ENCODE measurements at regions not wholly inside any gene's neighbourhood (a gene's known extent, or its start where the extent isn't known, plus 50 kb on each side); places are given as distances from the start of the nearest gene placed in this dataset.
A peak's percentile ranks its signal among the peaks of the same experiment; 100 is the strongest.
"Not testable (repeated sequence)": the region's sequence is repeated elsewhere in the genome, so short reads cannot be mapped to it uniquely, and the experiment has no call there.

DNA sequence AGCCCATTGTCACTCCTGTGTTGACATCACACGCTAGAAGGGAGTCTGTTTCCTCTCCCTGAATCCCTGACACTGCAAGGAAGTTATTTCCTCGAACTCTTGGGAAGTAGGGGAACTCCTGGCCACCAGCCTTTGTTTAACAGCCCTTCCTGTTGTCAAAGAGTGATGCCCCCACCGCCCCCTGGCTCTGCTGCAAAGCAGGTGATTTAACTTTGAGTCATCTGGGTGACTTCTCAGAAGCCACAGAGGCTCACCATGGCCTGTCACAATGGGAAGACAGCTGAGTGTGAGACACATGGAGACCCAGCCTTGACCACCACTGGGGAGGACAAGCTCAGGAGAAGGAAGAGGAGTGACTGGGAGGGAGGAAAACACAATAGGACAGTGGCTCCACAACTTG lies 182.8 kb downstream of the PSMG1 start:
- no peak for DNase-seq (ENCODE audit: low read depth)

DNA sequence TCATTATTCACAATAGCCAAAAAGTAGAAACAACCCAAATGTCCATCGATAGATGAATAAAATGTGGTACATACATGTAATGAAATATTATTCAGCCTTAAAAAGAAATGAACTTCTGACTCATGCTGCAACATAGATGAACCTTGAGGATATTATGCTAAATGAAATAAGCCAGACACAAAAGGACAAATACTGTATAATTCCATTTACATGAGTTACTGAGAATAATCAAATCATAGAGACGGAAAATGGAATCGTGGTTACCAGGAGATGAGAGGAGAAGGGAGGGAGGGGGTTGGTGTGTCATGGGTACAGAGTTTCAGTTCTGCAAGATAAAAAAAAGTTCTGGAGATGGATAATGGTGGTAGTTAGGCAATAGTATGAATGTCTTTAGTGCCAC lies 184.1 kb downstream of the PSMG1 start:
- DNase-seq (ENCODE audit: low read depth): no peak

DNA sequence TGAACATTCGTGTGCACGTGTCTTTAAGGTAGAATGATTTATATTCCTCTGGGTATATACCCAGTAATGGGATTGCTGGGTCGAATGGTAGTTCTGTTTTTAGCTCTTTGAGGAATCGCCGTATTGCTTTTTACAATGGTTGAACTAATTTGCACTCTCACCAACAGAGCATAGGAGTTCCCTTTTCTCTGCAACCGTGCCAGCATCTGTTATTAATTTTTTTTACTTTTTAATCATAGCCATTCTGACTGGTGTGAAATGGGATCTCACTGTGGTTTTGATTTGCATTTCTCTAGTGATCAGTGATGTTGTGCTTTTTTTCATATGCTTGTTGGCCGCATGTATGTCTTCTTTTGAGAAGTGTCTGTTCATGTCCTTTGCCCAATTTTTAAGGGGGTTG lies 185.0 kb downstream of the PSMG1 start:
- not testable (repeated sequence) for DNase-seq (ENCODE audit: low read depth)

DNA sequence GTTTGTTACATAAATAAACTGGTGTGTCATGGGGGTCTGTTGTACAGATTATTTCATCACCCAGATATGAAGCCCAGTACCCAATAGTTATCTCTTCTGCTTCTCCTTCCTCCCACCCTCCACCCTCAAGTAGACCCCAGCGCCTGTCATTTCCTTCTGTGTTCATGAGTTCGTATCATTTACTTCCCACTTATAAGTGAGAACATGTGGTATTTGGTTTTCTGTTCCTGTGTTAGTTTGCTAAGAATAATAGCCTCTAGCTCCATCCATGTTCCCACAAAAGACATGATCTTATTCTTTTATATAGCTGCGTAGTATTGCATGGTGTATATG lies 185.4 kb downstream of the PSMG1 start:
- DNase-seq (ENCODE audit: low read depth): not testable (repeated sequence)

DNA sequence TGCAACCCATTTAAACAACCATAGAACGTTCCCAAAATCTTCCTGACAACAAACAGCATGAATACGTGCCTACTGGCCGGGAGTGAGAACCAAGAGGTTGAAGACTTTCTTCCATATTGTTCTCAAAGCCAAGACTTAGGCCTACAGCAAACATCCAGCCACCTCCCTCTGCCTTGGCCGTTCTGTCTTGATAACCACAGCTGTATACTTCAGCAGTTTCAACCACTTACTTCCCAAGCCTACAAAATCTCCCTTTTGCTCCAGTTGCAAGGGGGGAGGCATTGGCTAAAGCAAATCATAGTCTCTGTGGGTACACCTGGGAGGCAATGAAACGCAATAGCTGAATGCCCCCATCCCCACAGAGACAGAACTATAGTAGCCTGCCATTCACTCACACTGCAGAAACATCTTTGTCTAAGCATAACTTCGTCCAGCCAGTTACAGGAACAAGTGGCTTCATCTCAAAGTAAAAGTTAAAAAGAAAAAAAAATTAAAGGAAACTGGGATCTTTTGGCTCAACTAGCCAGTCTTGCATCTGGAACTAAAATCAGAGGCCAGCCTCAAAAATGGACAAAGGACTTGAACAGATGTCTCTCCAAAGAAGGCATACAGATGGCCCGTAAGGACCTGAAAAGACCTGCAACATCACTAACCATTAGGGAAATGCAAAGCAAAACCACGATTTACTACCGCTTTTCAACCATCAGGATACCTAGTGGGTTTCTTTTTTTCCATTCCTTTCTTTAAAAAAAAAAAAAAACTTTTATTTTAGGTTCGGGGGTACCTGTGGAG lies 186.0 kb downstream of the PSMG1 start:
- no peak for DNase-seq (ENCODE audit: low read depth)

DNA sequence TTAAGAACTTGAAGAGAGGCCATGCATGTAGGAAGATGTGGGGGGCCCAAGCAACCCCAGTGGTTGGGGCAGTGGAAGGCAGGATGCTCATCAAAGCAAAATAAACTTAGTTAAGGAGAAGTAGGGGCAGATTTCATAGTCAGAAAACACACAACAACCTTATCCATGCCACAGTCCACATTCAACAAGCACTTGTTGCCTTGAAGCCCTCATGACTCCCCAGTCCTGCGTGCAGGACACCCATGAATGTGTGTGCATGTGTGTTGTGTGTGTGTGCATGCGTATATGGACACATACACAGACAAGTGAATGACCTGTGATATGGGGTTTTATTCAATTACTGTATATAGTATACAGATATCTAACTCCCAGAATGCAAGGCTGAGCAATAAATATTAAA lies 186.9 kb downstream of the PSMG1 start:
- no peak for DNase-seq (ENCODE audit: low read depth)

DNA sequence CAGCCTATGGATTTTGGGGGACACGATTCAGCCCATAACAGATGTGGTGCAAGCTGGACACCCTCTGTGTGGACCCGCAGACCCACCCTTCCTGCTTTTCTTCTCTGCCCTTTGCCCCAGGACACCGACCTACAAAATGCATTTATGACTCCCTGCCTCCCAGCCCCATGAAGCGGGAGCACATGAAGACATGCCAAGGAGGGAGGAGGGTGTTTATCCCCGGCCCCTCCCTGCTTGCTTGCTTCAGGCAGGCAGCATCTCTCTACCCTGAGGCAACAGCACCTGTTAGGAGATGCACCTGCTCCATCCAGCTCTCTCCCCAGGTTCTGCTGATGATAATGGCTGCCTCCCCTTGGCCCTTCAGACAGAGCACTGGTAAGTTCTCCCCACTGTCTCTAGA lies 187.5 kb downstream of the PSMG1 start:
- DNase-seq (ENCODE audit: low read depth): no peak

DNA sequence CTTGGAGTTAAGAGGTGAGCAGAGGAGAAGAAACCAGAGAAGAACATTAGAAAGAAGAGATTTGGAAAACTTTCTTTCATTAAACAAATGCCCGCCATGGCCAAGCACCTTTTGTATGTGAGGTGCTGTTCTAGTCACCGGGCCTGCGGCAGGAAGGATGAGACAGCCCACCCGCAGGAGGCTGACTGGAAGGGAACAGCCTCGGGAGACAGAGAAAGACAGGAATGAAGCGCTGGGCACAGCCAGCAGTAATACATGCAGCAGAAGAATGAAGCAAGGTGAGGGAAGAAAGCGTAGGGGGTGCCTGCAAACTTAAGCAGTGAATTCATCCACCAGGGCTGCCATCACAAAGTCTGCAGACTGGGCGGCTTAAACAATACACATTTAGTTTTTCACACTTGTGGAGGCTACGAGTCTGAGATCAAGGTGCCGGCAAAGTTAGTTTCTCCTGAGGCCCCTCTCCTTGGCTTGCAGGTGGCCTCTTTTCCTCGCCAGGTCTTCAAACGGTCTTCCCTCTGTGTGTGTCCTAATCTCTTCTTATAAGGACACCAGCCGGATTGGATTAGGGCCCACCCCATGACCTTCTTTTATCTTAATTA lies 188.1 kb downstream of the PSMG1 start:
- DNase-seq (ENCODE audit: low read depth): no peak

DNA sequence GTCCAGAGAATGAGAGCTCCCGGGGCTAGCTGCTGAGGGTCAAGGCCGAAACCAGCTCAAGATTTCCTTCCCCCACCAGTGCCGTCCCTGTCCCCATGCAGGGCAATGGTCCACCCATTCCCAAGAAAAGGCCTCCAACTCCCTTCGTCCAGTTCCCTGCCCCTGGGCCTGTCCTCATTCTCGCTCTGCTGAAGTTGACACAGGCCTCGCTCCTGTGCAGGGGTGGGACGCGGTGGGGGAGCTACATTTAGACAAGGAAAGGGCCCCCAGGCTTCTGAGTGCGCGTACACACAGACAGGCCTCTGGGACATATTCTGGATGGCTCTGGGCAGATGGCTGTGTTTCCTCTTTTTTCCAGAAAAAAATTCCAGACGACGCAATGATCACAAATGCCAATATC lies 188.3 kb downstream of the ETS2 start:
- DNase-seq (ENCODE audit: low read depth): no peak

DNA sequence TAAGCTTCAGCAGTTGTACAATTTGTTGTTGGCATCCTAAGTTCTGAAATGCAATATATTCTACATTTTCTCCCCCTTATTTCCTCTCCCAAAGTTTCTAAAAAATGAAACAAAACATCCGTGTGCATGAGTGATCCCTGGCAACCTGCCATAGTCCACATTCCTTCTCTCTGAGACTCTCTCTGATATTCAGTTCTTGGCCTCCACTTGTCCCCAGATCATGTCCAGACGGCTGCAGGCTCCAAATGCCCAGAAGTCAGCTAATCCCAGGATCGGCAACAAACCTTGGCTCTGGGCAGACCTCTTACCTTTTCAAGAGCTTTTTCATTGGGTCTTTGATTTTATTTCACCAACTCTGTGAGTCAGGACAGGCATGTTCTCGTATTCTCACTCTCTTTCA lies 187.8 kb downstream of the ETS2 start:
- DNase-seq (ENCODE audit: low read depth): peak; percentile 91

DNA sequence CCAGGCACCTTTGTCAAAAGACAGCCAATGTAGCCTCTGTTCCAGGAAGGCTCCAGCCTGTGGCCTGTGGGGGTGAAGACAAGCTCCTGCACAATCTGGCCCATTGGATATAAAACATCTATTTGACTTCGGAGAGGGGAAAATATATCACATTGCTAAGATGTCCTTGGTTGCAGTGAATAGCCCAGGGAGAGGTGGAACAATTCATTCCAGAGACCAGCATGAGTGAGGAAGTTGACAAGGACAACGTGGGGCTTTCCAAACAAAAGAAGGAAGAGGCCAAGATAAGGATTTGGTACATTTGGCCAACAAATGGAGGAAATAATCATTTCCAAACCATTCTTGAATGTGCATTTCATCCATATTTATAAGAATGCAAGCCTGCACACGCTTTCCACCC lies 187.0 kb downstream of the ETS2 start:
- DNase-seq (ENCODE audit: low read depth): no peak

DNA sequence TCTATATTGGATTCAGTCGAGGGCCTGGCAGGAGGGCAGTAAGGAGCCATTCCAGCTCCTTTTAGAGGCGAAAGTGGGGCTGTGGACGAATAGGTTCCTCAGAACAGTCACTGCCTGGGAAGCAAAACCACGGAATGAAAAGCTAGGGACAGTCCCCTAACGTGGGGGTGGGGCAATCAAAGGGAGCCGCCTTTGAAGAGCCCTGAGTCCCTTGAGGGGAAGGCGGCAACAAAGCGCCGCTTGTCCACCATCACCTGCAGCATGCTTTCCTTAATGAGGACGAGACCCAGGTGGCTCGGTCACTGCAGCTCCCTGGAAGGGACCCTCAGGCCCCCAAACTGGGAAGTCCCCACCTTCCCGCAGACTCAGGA lies 184.7 kb downstream of the ETS2 start:
- no peak for DNase-seq (ENCODE audit: low read depth)

DNA sequence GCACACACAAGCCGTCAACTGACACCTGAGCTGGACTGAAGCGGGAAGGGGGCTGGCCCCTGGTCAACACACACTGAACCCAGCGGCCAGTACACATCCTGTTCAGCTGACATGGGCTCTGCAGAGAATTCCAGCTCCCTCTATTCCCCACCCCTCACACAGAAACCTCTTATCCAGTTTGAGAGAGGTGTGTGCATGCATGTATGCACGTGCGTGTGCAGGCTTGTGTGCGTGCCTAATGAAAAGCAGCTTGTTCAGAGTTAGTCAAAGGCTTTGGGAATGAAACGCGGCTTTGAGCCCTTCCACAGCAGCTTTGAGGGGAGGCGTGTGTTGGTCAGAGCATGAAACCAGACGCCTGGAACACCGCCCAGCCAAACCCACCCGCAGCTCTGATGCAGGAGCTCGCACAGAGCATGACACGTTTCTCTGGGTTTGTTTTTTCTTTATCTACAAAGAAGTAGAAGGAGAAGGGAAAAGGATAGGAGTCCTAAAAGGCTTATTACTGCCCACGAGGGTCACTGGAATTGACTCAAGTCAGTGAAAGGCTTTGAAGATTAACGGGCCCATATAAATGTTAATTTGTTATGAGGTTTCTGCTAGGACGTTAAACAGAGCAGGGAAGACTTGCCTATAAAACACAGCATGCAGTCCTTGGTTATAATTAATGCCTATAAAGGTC lies 184.2 kb downstream of the ETS2 start:
- DNase-seq (ENCODE audit: low read depth): peak; percentile 86

DNA sequence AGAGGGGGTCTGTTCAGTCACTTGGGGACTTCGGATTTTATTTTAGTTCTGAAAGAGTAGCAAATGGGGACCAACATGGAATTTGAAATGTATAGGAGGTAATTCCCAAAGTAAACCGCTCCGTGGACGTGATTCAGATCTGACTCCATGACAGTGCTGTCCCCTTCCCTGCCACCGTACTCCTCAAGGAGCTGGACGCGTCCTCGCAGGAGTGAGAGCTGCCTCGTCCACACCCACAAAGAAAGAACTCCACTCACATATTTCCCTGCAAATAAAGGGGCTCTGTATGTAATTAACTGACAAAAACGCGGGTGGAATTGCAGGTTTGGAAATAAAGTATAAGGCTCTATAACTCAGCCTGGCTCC lies 183.6 kb downstream of the ETS2 start:
- DNase-seq (ENCODE audit: low read depth): no peak

DNA sequence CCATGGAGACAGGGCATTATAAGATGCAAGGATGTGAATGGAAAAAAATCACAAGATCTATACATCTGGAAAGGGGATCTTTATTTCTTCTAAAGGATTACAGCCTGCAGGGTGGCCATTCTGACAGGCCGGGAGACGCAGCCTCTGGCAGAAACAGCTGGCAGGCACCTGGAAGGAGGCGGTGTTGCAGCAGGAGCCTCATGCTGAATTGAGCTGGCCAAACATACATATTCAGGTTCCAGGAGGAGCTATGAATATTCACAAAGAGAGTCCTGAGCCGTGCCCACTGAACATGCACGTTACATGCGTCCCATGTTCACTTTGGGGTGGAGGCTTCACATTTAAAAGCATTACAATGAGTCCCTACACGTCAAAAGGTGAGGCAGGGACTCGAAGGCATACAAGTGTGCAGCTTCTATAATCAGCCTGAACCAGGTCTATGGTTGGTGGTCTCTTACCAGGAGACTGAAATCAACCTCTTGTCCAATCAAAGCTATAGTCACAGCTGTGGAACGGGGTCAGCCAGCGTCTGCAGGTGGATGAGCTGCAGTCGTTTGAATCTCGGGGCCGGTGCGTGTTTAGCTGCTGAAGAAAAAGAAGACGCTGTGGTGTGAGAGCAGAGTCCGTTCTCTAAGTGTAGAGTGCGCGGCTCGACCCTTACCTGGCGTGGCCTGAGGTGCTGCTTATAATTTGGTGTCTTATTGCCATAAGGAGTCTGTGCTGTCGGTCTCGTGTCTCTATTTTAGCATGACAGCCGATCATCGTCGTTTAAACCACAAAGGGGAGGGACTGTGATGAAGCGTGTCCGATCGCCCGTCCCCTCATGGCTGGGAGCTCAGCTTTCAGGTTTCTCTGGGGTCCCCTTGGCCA lies 183.0 kb downstream of the ETS2 start:
- no peak for DNase-seq (ENCODE audit: low read depth)

DNA sequence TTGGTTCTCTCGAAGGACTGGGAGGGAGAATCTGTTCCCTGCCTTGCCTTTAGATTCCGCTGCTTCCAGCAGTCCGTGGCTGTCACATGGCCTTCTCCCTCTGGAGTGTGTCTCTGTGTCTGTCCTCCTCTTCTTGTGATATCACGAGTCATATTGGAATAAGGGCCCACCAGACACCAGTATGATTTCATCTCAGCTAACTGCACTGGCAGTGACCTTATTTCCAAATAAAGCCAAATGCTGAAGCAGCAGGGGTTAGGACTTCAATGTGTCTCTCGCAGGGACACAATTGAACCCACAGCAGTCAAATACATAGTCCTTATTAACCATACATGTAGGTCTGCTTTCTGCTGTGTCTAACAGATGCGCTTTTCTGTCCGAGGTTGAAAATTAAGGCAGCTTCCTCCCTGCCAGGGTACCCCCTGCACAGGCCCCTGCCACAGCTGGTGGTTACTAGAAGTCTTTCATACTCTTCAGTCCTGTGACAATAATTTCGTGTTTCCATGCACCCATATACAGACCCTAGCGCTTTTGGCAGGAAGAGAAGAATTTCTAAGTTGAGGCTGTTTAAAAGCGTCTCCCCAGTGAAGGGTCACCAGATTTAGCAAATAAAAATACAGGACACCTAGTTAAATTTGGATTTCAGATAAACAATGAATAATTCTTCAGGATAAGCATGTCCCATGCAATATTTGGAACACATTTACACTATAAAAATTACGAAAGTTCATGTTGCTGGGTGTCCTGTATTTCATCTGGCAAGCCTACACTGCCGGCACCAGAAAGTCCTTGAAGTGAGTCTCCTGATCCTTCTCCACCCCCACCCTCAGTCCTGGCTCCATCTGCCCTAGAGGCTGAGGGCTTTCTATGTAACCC lies 182.1 kb downstream of the ETS2 start:
- no peak for DNase-seq (ENCODE audit: low read depth)

DNA sequence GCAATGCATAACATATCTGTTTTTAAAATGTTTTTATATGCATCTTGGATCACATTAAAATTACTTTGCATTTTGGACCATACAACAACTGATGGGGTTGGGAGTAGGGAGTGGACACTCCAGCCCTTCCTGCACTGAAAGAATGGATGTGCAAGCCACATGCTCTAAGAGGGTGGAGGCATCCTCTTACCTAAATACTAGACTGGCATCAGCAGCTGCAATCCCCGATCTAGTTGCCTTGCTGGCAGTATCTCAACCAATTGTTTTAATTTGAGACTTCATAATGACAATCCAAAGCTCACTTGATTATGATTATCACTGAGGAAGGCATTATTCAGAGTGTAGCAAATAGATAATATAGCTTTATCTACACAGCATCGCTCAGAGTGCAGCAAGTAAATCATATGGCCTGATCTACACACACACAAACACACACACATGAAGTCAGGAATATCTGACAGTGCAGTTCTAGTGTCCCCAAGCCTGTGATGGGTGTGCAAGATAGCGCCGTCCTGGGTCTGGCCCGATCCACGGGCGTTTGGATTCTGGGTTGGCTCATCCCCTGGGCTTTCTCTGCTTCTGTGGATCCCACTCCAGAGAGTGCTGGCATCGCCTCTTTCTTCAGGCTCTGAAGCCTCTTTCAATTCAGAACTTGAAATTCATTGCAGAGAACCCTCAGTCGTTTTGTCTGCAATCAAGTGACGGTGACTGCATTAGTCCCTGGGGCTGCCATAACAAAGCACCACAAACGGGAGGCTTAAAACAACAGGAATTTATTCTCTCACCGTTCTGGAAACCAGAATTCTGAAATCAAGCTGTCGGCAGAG lies 181.3 kb downstream of the ETS2 start:
- no peak for DNase-seq (ENCODE audit: low read depth)

DNA sequence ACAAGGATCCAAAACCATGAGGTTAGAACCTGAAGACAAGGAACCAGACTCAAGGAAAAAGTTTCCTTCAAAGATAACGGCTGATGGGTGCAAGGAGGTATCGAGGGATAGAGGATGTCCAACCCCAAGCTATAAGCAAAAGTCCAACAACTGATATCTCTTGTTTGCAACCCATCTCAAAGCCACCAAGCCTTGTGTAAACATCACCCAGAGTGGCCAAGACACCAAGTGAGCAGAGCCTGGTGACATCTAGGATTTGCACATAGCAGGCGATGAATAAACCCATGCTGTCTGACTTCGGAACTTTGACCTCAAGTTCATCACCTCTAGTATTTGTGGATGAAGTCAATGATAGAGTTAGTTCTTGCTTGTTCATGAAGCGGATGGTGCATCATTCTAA lies 180.7 kb downstream of the ETS2 start:
- DNase-seq (ENCODE audit: low read depth): no peak

DNA sequence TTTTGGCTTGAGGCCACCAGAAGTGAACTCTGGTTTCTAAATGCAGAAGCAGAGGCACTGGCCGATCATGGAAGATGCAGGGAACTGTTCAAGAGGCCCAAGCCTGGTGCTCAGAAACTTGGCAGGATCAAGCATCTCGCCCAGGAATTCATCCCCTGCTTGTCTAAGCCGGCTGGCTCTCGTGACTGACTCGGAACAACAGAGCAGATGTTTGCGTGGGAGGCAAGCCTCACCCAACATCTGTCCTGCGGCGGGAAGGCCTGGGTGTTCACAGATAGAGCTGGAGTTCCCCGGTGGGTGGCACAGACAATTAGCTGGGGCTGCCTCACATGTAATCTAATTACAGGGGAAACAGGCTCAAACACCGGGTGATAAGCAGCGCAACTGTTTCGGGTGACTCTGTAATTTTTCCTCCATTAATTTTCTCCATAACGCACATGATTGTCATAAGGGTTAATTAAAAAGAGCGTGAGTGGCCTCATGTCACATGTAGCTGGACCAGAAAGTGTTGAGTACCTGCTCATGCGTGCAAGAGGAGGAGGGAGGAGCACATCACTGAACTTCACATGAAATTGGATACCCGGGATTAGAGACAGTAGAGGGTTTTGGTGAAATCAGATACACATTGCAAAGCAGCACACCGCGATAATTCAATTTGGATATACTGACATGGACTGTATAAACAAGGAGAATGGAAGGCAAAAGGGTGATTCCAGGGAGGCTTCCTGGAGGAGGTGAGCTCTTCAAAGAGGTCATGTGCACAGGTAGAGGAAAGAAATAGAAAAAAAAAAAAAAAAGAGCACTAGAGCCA lies 180.0 kb downstream of the ETS2 start:
- DNase-seq (ENCODE audit: low read depth): peak; percentile 73

DNA sequence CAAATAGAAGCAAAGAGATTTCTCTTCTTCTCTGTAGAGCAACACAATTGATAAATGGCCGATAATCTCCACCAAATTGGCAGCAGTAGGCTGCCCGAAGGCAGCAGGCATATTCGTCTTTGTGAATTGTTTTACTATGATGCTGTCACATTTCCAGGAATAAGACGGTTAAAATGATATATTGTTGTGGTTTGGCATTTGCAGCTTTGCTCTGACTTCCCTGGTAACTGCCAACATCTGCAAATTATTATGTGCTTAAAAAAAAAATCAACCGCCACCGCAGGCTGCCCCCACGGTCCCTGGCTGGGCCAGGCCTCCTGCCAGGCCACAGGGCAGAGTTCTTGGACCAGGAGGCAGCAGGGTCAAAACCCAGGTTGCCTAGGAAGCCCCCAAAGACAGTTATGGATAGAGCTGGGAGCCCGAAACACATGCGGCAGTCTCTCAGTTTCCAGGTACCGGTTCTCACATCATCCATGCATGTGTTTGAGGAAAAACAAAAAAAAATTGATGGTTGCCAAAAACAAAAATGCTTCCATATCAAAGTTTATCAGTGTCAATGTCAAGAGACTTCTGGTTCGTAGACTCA lies 179.3 kb downstream of the ETS2 start:
- DNase-seq (ENCODE audit: low read depth): peak; percentile 36
